HG03139 (cell line): ENCODE measurements at regions not wholly inside any gene's neighbourhood (a gene's known extent, or its start where the extent isn't known, plus 50 kb on each side); places are given as distances from the start of the nearest gene placed in this dataset.

Experiments used
- ATAC-seq: cut with Tn5 transposase; IDR thresholded peaks from one replicate; pipeline ENCODE4 v1.9.1; 2021; ENCODE audit not compliant: unreplicated experiment

- ATAC-seq, result no peak
Measured at GRCh38 chr18:78739882-78740677, 239.5 kb upstream of the SALL3 start.

- no peak for ATAC-seq
Measured at GRCh38 chr18:78740876-78741275, 238.7 kb upstream of the SALL3 start.

- ATAC-seq, result no peak
Measured at GRCh38 chr18:78741381-78742217, 238.0 kb upstream of the SALL3 start.

DNA sequence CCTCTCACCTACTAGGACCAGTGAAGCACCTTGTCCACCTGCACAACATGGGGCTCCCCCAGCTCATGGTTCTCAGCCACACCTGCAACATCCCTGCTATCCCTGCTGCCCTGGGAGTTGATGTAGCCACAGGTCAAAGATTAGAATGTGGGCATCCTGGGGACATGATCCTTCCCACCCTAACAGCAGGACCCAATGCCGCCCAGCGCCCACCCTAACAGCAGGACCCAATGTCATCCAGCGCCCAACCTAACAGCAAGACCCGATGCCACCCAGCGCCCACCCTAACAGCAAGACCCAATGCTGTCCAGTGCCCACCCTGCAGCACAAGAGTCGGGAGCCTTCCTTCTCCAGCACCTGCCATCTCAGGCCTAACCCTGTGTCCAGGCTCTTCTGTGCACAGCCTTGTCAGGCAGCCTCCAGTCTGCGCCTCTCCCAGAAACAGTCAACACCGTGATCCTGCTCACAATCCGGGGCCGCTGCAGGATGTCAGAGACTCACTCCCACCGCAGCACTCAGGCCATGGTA lies 237.3 kb upstream of the SALL3 start:
- no peak for ATAC-seq

GRCh38 chr18:78743078-78743477 lies 236.5 kb upstream of the SALL3 start:
- ATAC-seq, result no peak

GRCh38 chr18:78751664-78752063 lies 228.0 kb upstream of the SALL3 start:
- no peak for ATAC-seq

DNA sequence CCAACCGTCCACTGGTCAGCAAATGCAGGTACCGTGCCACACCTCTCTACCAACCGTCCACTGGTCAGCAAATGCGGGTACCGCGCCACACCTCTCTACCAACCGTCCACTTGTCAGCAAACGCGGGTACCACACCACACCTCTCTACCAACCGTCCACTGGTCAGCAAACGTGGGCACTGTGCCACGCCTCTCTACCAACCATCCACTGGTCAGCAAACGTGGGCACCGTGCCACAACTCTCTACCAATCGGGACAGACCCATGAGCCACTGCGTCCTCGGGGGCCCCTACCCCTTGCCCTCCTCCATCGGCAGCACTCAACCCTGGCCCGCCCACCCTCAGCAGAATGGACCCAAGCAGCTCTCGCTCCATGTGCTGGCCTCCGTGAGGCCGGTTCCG lies 226.4 kb upstream of the SALL3 start:
- no peak for ATAC-seq

DNA sequence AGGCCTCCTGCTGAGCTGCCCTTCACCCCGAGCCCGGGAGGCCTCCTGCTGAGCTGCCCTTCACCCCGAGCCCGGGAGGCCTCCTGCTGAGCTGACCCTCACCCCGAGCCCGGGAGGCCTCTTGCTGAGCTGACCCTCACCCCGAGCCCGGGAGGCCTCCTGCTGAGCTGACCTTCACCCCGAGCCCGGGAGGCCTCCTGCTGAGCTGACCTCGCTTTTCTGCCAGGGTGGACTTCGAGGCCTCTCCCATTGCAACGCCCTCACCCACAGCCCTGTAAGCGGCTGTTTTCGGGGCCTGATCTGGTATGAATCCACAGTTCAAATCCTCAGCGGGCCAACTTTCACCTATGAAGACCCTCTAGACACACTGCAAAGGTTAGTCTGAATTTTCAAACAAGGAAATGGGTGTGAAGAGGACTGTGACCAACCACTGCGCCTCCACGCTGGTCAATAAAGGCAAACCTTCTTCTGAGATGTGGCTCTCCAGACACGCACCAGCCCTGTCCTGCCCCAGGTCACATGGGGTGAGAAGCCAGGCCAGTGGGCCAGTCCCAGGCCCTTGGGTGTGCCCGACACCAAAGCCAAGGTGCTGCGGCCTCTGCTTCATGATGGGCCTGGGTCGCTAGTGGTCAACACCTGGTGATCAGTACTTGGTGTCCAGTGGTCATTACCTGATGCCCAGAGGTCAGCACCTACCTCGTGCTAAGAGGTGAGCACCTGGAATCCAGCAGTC lies 225.1 kb upstream of the SALL3 start:
- ATAC-seq, result no peak

DNA sequence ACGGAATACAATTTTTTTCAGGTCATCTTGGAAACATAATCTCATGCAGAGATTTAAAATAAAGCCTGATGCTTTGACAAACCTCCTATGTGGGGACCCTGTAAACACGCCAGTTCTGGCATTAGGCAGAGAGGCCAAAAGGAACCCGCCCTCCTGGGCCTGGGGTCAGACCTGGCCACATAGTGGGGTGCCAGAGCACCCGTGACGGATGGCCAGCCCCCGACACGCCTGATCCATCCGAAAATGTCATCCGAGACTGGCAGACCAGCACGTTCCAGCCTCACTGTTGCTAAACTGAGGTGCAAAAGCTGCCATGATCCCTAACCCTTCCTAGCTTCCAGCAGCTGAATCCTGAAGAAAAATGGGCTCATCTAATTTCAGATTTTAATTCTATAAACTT lies 222.6 kb upstream of the SALL3 start:
- no peak for ATAC-seq

DNA sequence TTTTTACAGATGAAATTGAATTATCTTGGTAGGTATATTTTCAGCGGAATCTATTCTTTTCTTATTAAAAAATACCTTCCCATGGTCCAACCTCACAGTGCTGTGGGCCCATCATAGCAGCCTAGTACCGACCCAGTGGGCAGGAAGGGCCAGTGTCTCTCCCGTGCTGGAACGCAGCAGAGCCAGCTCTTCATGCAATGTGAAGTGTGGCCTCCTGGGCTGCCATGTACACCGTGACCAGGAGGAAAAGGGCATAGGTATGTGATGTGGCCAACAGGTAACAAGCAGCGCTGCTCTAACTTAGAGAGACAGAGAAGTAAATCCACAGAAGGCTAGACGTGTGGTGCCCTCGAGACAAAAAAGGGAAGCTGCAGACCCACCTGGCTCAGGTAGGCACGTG lies 221.1 kb upstream of the SALL3 start:
- ATAC-seq, result no peak

GRCh38 chr18:78762753-78763152 lies 216.9 kb upstream of the SALL3 start:
- ATAC-seq, result no peak

DNA sequence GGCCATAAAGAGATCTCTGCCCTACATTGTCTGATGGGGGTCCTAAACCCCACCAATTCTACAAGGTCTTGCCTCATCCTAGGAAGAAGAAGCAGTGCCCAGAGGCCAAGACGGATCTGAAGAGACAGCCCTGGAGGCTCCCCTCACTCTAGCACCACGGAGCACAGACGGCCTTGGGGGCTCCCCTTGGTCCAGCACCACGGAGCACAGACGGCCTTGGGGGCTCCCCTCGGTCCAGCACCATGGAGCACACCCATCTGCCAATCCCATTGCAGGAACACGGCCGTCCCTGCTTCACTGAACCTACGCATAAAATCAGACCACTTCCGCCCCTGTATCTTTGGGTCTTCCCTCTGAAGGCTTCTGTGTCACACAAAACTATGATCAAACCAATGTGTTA lies 215.1 kb upstream of the SALL3 start:
- ATAC-seq, result no peak

- no peak for ATAC-seq
Measured at GRCh38 chr18:78765142-78765541, 214.5 kb upstream of the SALL3 start.

GRCh38 chr18:78765637-78766281 lies 213.9 kb upstream of the SALL3 start:
- ATAC-seq, result no peak

- no peak for ATAC-seq
Measured at GRCh38 chr18:78766651-78767533, 212.7 kb upstream of the SALL3 start.

- no peak for ATAC-seq
Measured at GRCh38 chr18:78767648-78768071, 212.0 kb upstream of the SALL3 start.

- ATAC-seq, result no peak
Measured at GRCh38 chr18:78768221-78768620, 211.4 kb upstream of the SALL3 start.

- ATAC-seq, result no peak
Measured at GRCh38 chr18:78768656-78769501, 210.7 kb upstream of the SALL3 start.
